ENCODE measurements at regions not wholly inside any gene's neighbourhood (a gene's known extent, or its start where the extent isn't known, plus 50 kb on each side); places are given as distances from the start of the nearest gene placed in this dataset.

DNA sequence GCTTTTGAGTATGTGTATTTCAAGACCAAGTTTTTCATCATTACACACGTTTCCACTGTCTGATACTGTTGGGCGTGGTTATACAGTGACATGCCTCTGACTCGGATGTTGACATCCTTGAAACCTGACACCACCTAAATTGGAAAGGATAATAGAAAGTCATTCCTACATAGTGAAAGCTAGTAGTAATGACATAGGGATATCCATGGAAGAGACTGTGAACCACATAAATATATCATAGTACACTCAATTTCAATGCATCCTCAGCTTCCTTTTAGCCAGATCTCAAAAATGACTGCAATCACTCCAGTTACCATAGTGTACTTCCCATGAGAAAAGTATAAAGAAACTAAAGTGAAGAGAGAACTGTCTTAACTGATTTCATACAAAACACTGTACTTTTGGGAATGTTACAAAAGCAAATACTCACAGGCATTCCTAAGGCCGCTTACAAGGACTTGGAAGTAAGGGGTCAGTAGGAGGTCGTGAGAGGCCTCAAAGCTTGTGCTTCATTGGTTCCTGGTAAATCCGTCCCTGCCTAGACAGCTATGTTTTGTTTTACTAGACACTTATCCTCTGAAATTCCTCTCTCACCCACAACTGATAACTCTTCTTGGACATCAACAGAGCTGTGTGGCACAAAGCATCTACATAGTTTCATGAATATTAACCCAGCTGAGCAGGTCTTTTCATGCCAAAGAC lies 71.8 kb upstream of the VWDE start:
- Mint-ChIP-seq H3K27ac (peak overlapping the region in 2 of 3 experiments; percentile 37 to 40), H3K27me3 (ENCODE audit: low read depth) (no peaks in the 10 kb centered on the region), H3K4me1 (peaks cover 9% of the 10 kb centered on the region)

DNA sequence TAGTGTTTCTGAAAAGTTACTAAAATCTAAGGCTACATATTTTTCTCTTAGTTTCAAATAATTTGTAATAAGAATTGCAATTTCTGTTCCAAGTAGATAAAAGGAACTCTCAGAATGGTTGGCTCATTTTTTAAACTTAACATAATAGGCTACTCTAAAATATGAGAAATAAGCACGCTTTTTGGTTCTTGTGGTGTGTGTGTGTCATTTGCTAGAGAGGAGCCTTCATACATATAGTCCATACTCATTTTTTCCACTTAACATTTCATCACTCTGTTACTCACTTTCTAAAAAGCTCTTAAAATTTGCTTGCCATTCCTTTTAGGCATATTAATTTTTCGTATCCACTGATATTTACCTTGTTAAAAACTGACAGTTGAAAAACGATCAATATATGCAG lies 74.0 kb upstream of the VWDE start:
- Mint-ChIP-seq H3K27ac (no peak overlapping the region), H3K4me3 (no peak overlapping the region), H3K4me1 (peaks cover 9% of the 10 kb centered on the region), H3K9me3 (no peaks in the 10 kb centered on the region), H3K27me3 (ENCODE audit: low read depth) (no peaks in the 10 kb centered on the region), H3K36me3 (ENCODE audit: low read depth) (peaks cover 4% of the 10 kb centered on the region)
- TF ChIP-seq, protein P1, sequence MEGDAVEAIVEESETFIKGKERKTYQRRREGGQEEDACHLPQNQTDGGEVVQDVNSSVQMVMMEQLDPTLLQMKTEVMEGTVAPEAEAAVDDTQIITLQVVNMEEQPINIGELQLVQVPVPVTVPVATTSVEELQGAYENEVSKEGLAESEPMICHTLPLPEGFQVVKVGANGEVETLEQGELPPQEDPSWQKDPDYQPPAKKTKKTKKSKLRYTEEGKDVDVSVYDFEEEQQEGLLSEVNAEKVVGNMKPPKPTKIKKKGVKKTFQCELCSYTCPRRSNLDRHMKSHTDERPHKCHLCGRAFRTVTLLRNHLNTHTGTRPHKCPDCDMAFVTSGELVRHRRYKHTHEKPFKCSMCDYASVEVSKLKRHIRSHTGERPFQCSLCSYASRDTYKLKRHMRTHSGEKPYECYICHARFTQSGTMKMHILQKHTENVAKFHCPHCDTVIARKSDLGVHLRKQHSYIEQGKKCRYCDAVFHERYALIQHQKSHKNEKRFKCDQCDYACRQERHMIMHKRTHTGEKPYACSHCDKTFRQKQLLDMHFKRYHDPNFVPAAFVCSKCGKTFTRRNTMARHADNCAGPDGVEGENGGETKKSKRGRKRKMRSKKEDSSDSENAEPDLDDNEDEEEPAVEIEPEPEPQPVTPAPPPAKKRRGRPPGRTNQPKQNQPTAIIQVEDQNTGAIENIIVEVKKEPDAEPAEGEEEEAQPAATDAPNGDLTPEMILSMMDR (IDR thresholded peaks at IDR 0.05; ENCODE audit: unreplicated experiment in 3 of 3): no peak

More for the DNA sequence above, 71.8 kb upstream of the VWDE start:
- TF ChIP-seq, protein P1 (IDR thresholded peaks at IDR 0.05; ENCODE audit: unreplicated experiment in 3 of 3): no peak
- Mint-ChIP-seq H3K4me3 (no peak overlapping the region), H3K36me3 (ENCODE audit: low read depth) (peaks cover 4% of the 10 kb centered on the region), H3K9me3 (no peaks in the 10 kb centered on the region)

DNA sequence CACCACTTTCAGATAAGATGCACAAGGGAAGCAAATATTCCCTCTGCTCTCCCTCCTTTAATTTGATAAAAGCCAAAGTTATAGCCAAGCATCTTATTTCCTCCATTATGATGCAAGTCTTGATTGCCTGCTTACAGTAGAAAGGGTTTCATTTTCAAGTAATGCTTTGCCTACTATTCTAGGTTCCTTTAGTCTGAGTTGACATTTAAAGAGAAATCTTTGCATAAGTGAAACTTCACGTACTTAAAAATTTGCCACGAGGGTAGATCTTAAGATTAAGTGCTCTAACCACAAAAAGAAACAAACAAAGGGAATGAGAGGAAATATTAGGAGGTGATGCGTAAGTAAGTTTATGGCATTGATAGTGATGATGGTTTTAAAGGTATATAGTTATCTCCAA lies 78.1 kb upstream of the VWDE start:
- Mint-ChIP-seq H3K27me3 (ENCODE audit: low read depth) (no peaks in the 10 kb centered on the region), H3K4me3 (no peak overlapping the region), H3K27ac (no peak overlapping the region), H3K36me3 (ENCODE audit: low read depth) (no peaks in the 10 kb centered on the region), H3K9me3 (no peaks in the 10 kb centered on the region), H3K4me1 (no peaks in the 10 kb centered on the region)
- TF ChIP-seq, protein P1 (IDR thresholded peaks at IDR 0.05; ENCODE audit: unreplicated experiment in 3 of 3): no peak

DNA sequence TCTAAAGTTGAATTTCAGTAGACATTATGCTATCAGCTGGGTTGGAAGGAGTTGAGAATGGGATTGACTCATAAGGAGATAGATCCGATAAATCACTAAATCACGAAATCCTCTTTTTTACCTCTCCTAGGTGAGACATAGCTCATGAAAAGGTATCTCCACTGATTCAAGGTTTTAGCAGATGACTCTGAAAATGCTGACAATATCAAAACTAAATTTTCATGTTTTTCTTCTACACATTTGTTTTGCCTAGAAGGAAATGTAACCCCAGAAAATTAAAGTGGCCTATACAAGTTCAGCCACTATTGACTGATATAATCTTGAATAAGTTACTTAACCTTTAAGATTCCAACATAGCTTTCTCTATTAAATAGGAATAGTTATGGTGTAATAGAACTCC lies 82.2 kb upstream of the VWDE start:
- H3K27me3 Mint-ChIP-seq (ENCODE audit: low read depth): no peaks in the 10 kb centered on the region
- H3K4me1 Mint-ChIP-seq: no peaks in the 10 kb centered on the region
- H3K36me3 Mint-ChIP-seq (ENCODE audit: low read depth): no peaks in the 10 kb centered on the region
- TF ChIP-seq, protein P1 (IDR thresholded peaks at IDR 0.05; ENCODE audit: unreplicated experiment in 3 of 3): no peak
- no peaks in the 10 kb centered on the region for H3K9me3 Mint-ChIP-seq
- no peak overlapping the region for H3K27ac Mint-ChIP-seq
- no peak overlapping the region for H3K4me3 Mint-ChIP-seq

DNA sequence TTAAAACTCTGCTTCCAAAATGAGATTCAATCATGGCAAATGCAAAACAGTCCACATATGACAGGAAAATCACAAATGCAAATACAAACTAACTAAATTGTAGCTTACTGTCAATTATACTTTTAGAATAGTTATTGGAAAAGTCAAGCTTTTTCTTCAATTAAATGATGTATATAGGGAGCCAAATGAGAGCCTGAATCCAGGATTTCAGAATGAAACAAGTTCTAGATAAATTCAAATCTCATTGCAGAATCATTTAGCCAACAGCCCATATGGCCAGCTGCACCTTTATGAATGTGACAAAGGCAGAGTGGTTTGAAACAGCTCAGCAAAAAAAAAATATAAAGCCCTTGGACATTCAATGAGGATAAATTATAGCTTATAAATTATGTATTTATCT lies 82.2 kb upstream of the SCIN start:
- Mint-ChIP-seq H3K36me3 (ENCODE audit: low read depth) (no peaks in the 10 kb centered on the region), H3K4me3 (no peak overlapping the region), H3K4me1 (no peaks in the 10 kb centered on the region), H3K27ac (no peak overlapping the region), H3K9me3 (no peaks in the 10 kb centered on the region), H3K27me3 (ENCODE audit: low read depth) (no peaks in the 10 kb centered on the region)
- TF ChIP-seq, protein P1 (IDR thresholded peaks at IDR 0.05; ENCODE audit: unreplicated experiment in 3 of 3): no peak

DNA sequence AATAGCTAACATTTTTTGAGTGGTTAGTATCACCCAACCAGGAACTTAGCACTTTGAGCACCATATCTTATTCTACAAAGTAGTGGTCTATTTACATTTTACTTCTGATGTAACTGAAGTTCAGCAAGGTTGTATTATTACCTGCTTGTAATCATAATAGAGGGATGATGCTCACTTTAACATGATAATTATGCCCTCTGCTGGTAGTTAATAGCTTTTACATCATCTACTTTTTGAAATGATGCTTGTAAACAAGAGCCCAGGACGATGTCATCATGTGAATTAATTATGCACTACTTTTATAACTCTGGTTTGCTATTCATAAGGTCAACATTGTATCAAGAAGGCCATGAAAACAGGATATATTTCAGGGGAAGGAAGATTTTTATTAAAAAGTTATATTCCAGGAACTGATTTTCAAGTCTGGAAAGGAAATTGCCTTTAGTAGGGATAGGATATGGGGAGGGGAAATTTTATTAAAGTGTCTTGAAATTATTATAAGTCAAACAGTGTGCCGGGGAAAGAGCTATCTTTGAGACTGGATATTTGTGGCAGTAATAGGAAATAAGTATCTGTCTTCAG lies 80.3 kb upstream of the SCIN start:
- Mint-ChIP-seq H3K4me1 (no peaks in the 10 kb centered on the region), H3K27me3 (ENCODE audit: low read depth) (no peaks in the 10 kb centered on the region), H3K9me3 (no peaks in the 10 kb centered on the region)

More for the DNA sequence above, 80.3 kb upstream of the SCIN start:
- TF ChIP-seq, protein P1 (IDR thresholded peaks at IDR 0.05; ENCODE audit: unreplicated experiment in 3 of 3): peak; percentile 61 to 71 (median 61)
- Mint-ChIP-seq H3K27ac (no peak overlapping the region), H3K4me3 (no peak overlapping the region), H3K36me3 (ENCODE audit: low read depth) (no peaks in the 10 kb centered on the region)
